ENCODE measurements at regions not wholly inside any gene's neighbourhood (a gene's known extent, or its start where the extent isn't known, plus 50 kb on each side); places are given as distances from the start of the nearest gene placed in this dataset.

DNA sequence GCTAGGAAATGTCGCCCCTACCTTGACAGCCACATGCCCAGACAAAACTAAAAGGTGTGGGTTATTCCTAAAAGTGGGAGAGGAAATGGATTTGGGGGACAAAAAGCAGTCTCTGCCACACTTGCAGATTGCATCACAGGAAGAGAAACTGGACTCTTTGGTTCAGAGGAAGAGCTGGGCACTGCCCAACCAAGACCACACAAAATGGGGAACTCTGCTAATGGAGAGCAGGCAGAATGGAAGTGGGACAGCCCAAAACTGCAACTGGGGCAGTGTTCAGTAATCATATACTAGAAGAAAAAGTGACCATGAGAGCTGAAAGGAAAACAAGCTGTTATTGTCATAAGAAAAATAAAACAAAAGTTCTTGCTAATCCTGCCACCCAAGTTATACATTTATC is 138.9 kb upstream of the FRMD4B start:
- no peak overlapping the region for H3K27ac ChIP-seq (ENCODE audit: low read length)
- no peaks in the 10 kb centered on the region for H3K9me3 ChIP-seq (ENCODE audit: low read length)
- H2AFZ ChIP-seq (ENCODE audit: low read depth, low read length): no peak overlapping the region
- H3K4me2 ChIP-seq (ENCODE audit: low read length): no peak overlapping the region
- no peaks in the 10 kb centered on the region for H3K9me2 ChIP-seq (ENCODE audit: insufficient read depth, low read length)
- no peaks in the 10 kb centered on the region for H3F3A ChIP-seq (ENCODE audit: insufficient read depth, low read length, poor library complexity, severe bottlenecking)
- TF ChIP-seq CTCF (IDR thresholded peaks at IDR 0.05; ENCODE audit: poor library complexity, severe bottlenecking): no peak
- no peak for TF ChIP-seq EZH2 (IDR thresholded peaks at IDR 0.05; ENCODE audit: borderline replicate concordance, insufficient read depth, low read length, poor library complexity, severe bottlenecking)
- no peak for TF ChIP-seq MXI1 (conservative IDR thresholded peaks at IDR 0.05; ENCODE audit: poor library complexity, severe bottlenecking)
- TF ChIP-seq TAF1 (IDR thresholded peaks at IDR 0.05; ENCODE audit: low read depth): no peak
- no peak for TF ChIP-seq EP300 (conservative IDR thresholded peaks at IDR 0.05; ENCODE audit: poor library complexity, severe bottlenecking)
- TF ChIP-seq, protein P1, sequence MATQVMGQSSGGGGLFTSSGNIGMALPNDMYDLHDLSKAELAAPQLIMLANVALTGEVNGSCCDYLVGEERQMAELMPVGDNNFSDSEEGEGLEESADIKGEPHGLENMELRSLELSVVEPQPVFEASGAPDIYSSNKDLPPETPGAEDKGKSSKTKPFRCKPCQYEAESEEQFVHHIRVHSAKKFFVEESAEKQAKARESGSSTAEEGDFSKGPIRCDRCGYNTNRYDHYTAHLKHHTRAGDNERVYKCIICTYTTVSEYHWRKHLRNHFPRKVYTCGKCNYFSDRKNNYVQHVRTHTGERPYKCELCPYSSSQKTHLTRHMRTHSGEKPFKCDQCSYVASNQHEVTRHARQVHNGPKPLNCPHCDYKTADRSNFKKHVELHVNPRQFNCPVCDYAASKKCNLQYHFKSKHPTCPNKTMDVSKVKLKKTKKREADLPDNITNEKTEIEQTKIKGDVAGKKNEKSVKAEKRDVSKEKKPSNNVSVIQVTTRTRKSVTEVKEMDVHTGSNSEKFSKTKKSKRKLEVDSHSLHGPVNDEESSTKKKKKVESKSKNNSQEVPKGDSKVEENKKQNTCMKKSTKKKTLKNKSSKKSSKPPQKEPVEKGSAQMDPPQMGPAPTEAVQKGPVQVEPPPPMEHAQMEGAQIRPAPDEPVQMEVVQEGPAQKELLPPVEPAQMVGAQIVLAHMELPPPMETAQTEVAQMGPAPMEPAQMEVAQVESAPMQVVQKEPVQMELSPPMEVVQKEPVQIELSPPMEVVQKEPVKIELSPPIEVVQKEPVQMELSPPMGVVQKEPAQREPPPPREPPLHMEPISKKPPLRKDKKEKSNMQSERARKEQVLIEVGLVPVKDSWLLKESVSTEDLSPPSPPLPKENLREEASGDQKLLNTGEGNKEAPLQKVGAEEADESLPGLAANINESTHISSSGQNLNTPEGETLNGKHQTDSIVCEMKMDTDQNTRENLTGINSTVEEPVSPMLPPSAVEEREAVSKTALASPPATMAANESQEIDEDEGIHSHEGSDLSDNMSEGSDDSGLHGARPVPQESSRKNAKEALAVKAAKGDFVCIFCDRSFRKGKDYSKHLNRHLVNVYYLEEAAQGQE (IDR thresholded peaks at IDR 0.05; ENCODE audit: borderline replicate concordance): no peak
- TF ChIP-seq RAD21 (conservative IDR thresholded peaks at IDR 0.05): no peak
- no peak for TF ChIP-seq POLR2AphosphoS5 (IDR thresholded peaks at IDR 0.05)
- TF ChIP-seq SMC3 (conservative IDR thresholded peaks at IDR 0.05; ENCODE audit: poor library complexity): no peak
- H3K9ac ChIP-seq (ENCODE audit: low read length): no peak overlapping the region
- no peak overlapping the region for H3K4me3 ChIP-seq (ENCODE audit: low read length)
- no peaks in the 10 kb centered on the region for H3K79me2 ChIP-seq (replicated peaks; ENCODE audit: insufficient read depth, low read length)
- no peaks in the 10 kb centered on the region for H3K27me3 ChIP-seq (ENCODE audit: insufficient read depth, low read depth, low read length)
- H3K36me3 ChIP-seq (ENCODE audit: insufficient read depth, low read length): no peaks in the 10 kb centered on the region
- H4K20me1 ChIP-seq (ENCODE audit: insufficient read depth): no peaks in the 10 kb centered on the region

DNA sequence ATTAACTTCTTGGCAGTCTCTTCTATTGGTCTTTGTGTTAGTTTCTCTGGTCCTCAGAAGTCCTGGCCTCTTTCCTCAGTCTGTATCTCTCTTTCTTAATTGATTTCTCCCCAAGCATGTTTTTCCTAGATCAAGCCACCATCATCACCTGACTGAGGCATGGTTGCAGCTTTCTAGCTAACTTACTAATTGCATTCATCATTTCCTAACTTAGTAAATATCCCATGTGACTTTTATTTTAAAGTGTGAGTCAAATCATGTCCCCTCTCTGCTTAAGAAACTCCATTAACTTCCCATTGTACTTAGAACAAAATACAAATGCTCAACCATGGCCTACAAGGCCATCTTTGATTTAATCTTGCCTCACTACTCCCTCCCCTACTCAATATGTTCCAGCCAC is 135.4 kb upstream of the FRMD4B start:
- Histone ChIP-seq H3K9me3 (ENCODE audit: low read length) (no peaks in the 10 kb centered on the region), H3K36me3 (ENCODE audit: insufficient read depth, low read length) (no peaks in the 10 kb centered on the region), H3K9me2 (ENCODE audit: insufficient read depth, low read length) (no peaks in the 10 kb centered on the region), H3K9ac (ENCODE audit: low read length) (no peak overlapping the region), H3K4me3 (ENCODE audit: low read length) (no peak overlapping the region), H3K4me2 (ENCODE audit: low read length) (no peak overlapping the region), H3K27me3 (ENCODE audit: insufficient read depth, low read depth, low read length) (no peaks in the 10 kb centered on the region), H3K27ac (ENCODE audit: low read length) (no peak overlapping the region), H3F3A (ENCODE audit: insufficient read depth, low read length, poor library complexity, severe bottlenecking) (no peaks in the 10 kb centered on the region), H2AFZ (ENCODE audit: low read depth, low read length) (no peak overlapping the region), H3K79me2 (replicated peaks; ENCODE audit: insufficient read depth, low read length) (no peaks in the 10 kb centered on the region), H4K20me1 (ENCODE audit: insufficient read depth) (no peaks in the 10 kb centered on the region)
- no peak for TF ChIP-seq EP300 (conservative IDR thresholded peaks at IDR 0.05; ENCODE audit: poor library complexity, severe bottlenecking)
- TF ChIP-seq SMC3 (conservative IDR thresholded peaks at IDR 0.05; ENCODE audit: poor library complexity): no peak
- TF ChIP-seq RAD21 (conservative IDR thresholded peaks at IDR 0.05): no peak
- TF ChIP-seq CTCF (IDR thresholded peaks at IDR 0.05; ENCODE audit: poor library complexity, severe bottlenecking): no peak
- TF ChIP-seq EZH2 (IDR thresholded peaks at IDR 0.05; ENCODE audit: borderline replicate concordance, insufficient read depth, low read length, poor library complexity, severe bottlenecking): no peak
- TF ChIP-seq MXI1 (conservative IDR thresholded peaks at IDR 0.05; ENCODE audit: poor library complexity, severe bottlenecking): no peak
- TF ChIP-seq, protein P1 (IDR thresholded peaks at IDR 0.05; ENCODE audit: borderline replicate concordance): no peak
- no peak for TF ChIP-seq POLR2AphosphoS5 (IDR thresholded peaks at IDR 0.05)
- no peak for TF ChIP-seq TAF1 (IDR thresholded peaks at IDR 0.05; ENCODE audit: low read depth)

All from neural cell (in vitro differentiated cells).